ENCODE measurements at regions not wholly inside any gene's neighbourhood (a gene's known extent, or its start where the extent isn't known, plus 50 kb on each side); places are given as distances from the start of the nearest gene placed in this dataset.

DNA sequence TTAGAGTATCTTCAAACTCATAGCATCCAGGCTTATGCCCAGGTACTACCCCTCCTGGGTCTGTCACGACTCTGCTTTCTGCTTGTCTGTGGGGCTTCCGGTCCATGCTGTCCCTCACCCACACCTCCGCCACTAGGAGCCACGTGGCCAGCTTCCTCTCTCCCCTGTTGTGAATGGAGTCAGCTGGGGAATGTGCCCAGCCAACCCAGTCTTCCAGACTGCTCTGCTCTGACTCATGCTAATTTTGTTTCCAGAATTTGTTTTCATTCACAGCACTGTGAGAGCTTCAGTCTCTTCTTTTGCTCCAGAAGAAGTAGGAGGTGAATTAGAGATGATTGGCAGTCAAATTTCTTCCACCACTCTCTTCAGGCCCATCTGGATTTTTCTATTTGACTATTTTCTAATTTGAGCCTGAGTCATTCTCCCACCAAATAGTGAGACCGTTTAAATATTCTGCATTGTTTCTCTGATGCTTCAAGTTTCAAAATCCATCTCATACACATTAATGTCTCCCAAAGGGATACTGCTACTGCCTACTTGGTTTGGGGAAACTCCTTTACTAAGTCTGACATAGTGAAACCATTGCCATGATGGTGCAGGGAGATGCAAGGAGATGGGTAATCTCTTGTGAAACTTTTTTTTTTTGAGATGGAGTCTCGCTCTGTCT lies 424.1 kb upstream of the KIF2A start:
- Histone ChIP-seq H3K27ac (ENCODE audit: low read depth, low read length) (no peak overlapping the region), H3F3A (ENCODE audit: control insufficient read depth, insufficient read depth) (no peaks in the 10 kb centered on the region), H3K27me3 (ENCODE audit: control insufficient read depth, low read length) (no peaks in the 10 kb centered on the region), H3K79me2 (ENCODE audit: control insufficient read depth, low read length) (no peaks in the 10 kb centered on the region), H4K20me1 (ENCODE audit: control insufficient read depth, insufficient read depth, low read depth, low read length) (no peaks in the 10 kb centered on the region), H3K36me3 (ENCODE audit: control insufficient read depth, low read length) (no peaks in the 10 kb centered on the region), H3K9me3 (ENCODE audit: control insufficient read depth, insufficient read depth, low read length) (no peaks in the 10 kb centered on the region), H3K4me2 (ENCODE audit: low read length) (no peak overlapping the region), H3K4me1 (ENCODE audit: control insufficient read depth, low read length) (no peaks in the 10 kb centered on the region), H3K9me2 (replicated peaks; ENCODE audit: control insufficient read depth, low read length) (no peaks in the 10 kb centered on the region), H3K4me3 (ENCODE audit: low read length) (no peak overlapping the region)
- TF ChIP-seq, protein P1, sequence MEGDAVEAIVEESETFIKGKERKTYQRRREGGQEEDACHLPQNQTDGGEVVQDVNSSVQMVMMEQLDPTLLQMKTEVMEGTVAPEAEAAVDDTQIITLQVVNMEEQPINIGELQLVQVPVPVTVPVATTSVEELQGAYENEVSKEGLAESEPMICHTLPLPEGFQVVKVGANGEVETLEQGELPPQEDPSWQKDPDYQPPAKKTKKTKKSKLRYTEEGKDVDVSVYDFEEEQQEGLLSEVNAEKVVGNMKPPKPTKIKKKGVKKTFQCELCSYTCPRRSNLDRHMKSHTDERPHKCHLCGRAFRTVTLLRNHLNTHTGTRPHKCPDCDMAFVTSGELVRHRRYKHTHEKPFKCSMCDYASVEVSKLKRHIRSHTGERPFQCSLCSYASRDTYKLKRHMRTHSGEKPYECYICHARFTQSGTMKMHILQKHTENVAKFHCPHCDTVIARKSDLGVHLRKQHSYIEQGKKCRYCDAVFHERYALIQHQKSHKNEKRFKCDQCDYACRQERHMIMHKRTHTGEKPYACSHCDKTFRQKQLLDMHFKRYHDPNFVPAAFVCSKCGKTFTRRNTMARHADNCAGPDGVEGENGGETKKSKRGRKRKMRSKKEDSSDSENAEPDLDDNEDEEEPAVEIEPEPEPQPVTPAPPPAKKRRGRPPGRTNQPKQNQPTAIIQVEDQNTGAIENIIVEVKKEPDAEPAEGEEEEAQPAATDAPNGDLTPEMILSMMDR (IDR thresholded peaks at IDR 0.05; ENCODE audit: low read depth, low read length, poor library complexity, severe bottlenecking): no peak
- TF ChIP-seq EZH2phosphoT487 (IDR thresholded peaks at IDR 0.05; ENCODE audit: borderline replicate concordance, low read length): no peak

DNA sequence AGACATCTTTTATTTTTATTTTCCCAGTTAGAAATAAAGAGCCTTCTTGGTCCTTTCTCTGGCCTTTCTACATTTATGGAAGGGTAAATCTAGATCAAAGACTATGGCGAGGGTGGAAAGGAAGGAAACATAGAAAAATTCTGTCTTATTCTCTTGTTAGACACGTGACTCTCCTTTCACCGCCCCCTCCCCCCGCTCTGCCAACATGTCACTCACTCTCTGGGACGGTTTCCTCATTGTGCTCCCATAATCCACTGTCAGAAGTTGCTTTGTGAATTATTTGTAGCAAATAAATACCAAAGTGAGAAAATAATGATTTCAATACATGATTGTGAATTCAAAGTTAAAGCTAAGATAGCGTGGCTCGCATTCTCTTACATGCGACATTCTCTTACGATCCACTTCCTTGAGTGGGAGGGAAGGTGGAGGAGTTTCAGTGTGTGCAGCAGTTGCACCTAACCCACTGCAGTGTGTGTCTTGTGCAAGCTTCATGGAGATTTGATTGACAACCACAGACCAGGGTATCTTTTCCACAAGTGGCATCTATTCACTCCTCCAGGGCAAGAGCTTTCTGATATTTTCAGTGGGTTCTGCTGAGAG lies 423.0 kb upstream of the KIF2A start:
- no peak overlapping the region for H3K4me3 ChIP-seq (ENCODE audit: low read length)
- H3K79me2 ChIP-seq (ENCODE audit: control insufficient read depth, low read length): no peaks in the 10 kb centered on the region
- no peaks in the 10 kb centered on the region for H3K36me3 ChIP-seq (ENCODE audit: control insufficient read depth, low read length)
- no peak for TF ChIP-seq EZH2phosphoT487 (IDR thresholded peaks at IDR 0.05; ENCODE audit: borderline replicate concordance, low read length)
- H4K20me1 ChIP-seq (ENCODE audit: control insufficient read depth, insufficient read depth, low read depth, low read length): no peaks in the 10 kb centered on the region
- no peaks in the 10 kb centered on the region for H3K9me3 ChIP-seq (ENCODE audit: control insufficient read depth, insufficient read depth, low read length)
- no peaks in the 10 kb centered on the region for H3K27me3 ChIP-seq (ENCODE audit: control insufficient read depth, low read length)
- no peak overlapping the region for H3K4me2 ChIP-seq (ENCODE audit: low read length)
- no peaks in the 10 kb centered on the region for H3K9me2 ChIP-seq (replicated peaks; ENCODE audit: control insufficient read depth, low read length)
- no peaks in the 10 kb centered on the region for H3K4me1 ChIP-seq (ENCODE audit: control insufficient read depth, low read length)
- no peak overlapping the region for H3K27ac ChIP-seq (ENCODE audit: low read depth, low read length)
- H3F3A ChIP-seq (ENCODE audit: control insufficient read depth, insufficient read depth): no peaks in the 10 kb centered on the region

DNA sequence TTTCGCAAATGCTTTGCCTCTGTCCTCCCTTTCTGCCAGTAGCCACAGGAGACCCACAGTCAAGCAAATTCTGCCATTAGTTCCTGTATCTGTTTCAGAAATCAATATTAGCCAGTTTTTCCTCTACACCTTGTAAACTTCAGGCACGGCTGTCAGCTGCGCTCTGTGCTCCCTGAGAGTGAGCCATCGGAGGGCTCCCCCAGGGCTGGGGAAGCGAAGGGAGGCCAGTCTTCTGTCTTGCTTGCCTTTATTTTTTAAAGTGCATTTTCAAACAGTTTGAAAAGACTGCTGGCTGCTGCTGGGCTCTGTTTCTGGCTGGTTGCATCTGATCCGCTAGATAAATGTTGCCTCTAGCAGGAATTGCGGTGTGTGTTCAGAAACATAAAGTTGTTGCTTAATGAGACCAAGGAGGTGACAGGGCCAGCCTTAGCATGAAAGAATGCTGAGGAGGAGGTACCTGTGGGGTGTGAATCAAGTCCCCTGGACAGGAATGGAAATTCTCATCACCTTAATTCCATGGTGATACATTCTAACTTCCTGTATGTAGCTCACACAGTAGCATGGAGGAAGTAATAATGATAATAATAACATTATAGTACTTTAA lies 421.7 kb upstream of the KIF2A start:
- Histone ChIP-seq H3K4me3 (ENCODE audit: low read length) (no peak overlapping the region), H3K27ac (ENCODE audit: low read depth, low read length) (no peak overlapping the region), H3K27me3 (ENCODE audit: control insufficient read depth, low read length) (no peaks in the 10 kb centered on the region), H3F3A (ENCODE audit: control insufficient read depth, insufficient read depth) (no peaks in the 10 kb centered on the region), H3K9me3 (ENCODE audit: control insufficient read depth, insufficient read depth, low read length) (no peaks in the 10 kb centered on the region), H3K4me1 (ENCODE audit: control insufficient read depth, low read length) (no peaks in the 10 kb centered on the region), H3K36me3 (ENCODE audit: control insufficient read depth, low read length) (no peaks in the 10 kb centered on the region), H3K9me2 (replicated peaks; ENCODE audit: control insufficient read depth, low read length) (no peaks in the 10 kb centered on the region), H3K79me2 (ENCODE audit: control insufficient read depth, low read length) (no peaks in the 10 kb centered on the region), H3K4me2 (ENCODE audit: low read length) (no peak overlapping the region), H4K20me1 (ENCODE audit: control insufficient read depth, insufficient read depth, low read depth, low read length) (no peaks in the 10 kb centered on the region)
- no peak for TF ChIP-seq EZH2phosphoT487 (IDR thresholded peaks at IDR 0.05; ENCODE audit: borderline replicate concordance, low read length)
- TF ChIP-seq, protein P1 (IDR thresholded peaks at IDR 0.05; ENCODE audit: low read depth, low read length, poor library complexity, severe bottlenecking): no peak

DNA sequence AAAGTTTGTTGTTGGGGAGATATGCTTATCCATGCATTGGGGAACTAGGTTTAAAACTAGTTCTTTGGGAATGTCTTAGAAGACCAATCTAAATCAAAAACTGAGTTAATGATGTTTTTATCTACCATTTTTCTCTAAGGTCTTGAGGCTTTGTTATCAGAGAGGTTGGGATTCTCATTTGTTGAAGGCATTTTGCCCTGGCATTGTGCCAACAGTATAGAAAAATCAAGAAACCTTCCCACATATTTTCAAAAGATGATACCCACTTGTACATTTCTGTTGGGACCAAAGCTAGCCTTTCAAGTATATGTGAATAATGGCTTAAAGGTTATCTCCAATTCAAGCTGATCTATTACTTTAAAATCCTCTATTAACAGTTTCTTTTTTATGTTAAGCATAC lies 419.8 kb upstream of the KIF2A start:
- no peaks in the 10 kb centered on the region for H3K9me2 ChIP-seq (replicated peaks; ENCODE audit: control insufficient read depth, low read length)
- H3K27ac ChIP-seq (ENCODE audit: low read depth, low read length): no peak overlapping the region
- H3K9me3 ChIP-seq (ENCODE audit: control insufficient read depth, insufficient read depth, low read length): no peaks in the 10 kb centered on the region
- TF ChIP-seq, protein P1 (IDR thresholded peaks at IDR 0.05; ENCODE audit: low read depth, low read length, poor library complexity, severe bottlenecking): no peak
- TF ChIP-seq EZH2phosphoT487 (IDR thresholded peaks at IDR 0.05; ENCODE audit: borderline replicate concordance, low read length): no peak
- no peak overlapping the region for H3K4me3 ChIP-seq (ENCODE audit: low read length)
- H3K4me1 ChIP-seq (ENCODE audit: control insufficient read depth, low read length): no peaks in the 10 kb centered on the region
- H3F3A ChIP-seq (ENCODE audit: control insufficient read depth, insufficient read depth): no peaks in the 10 kb centered on the region
- no peaks in the 10 kb centered on the region for H3K79me2 ChIP-seq (ENCODE audit: control insufficient read depth, low read length)
- no peaks in the 10 kb centered on the region for H3K27me3 ChIP-seq (ENCODE audit: control insufficient read depth, low read length)
- no peak overlapping the region for H3K4me2 ChIP-seq (ENCODE audit: low read length)
- no peaks in the 10 kb centered on the region for H4K20me1 ChIP-seq (ENCODE audit: control insufficient read depth, insufficient read depth, low read depth, low read length)
- no peaks in the 10 kb centered on the region for H3K36me3 ChIP-seq (ENCODE audit: control insufficient read depth, low read length)

Data from DOHH2 (cell line).